HCT116 (cell line): ENCODE measurements at regions not wholly inside any gene's neighbourhood (a gene's known extent, or its start where the extent isn't known, plus 50 kb on each side); places are given as distances from the start of the nearest gene placed in this dataset.

Experiments used
- ATAC-seq: fragments of 200-7000 bp; cut with Tn5 transposase; 2 replicates; pipeline ENCODE4 v1.9.1; 2020; ENCODE audit warnings: mild to moderate bottlenecking, moderate library complexity
- BruUV-seq: library from RNA; stranded (reverse); fragments of 400-500 nt; replicated peaks from 2 replicates; lab custom pipeline; 2021; lab: Mats Ljungman, UMichigan
- CTCF ChIA-PET: fragments of 300-600 bp; sonication (Branson Sonifier 250); formaldehyde crosslinking; loops from one replicate; lab custom pipeline; 2021; ENCODE audit warnings: antibody characterized with exemption; lab: Charles Lee
- POLR2A ChIA-PET: fragments of 300-600, 350-600 bp; sonication (Branson Sonifier 250); formaldehyde crosslinking; loops from one replicate; lab custom pipeline; 2021; ENCODE audit warnings: antibody characterized with exemption; lab: Charles Lee
- RAD21 ChIA-PET, 2 experiments: fragments of 300-600 bp; sonication (Branson Sonifier 250); formaldehyde crosslinking; loops; one replicate each; lab custom pipeline; 2023; ENCODE audit warnings: low total read pairs in 2 of 2; ENCODE audit not compliant: uncharacterized antibody in 2 of 2, unreplicated experiment in 2 of 2, low non-redundant PET in 1 of 2; lab: Charles Lee
- DNase-seq: peaks from one replicate; pipeline ENCODE4 v3.0.0-alpha.2; 2010; ENCODE audit warnings: low read depth, low spot score
- H2AFZ ChIP-seq: fragments of 200-600 bp; shearing (Covaris generic), sonication (generic); 2 replicates; pipeline ENCODE4 v1.6.1; 2017; ENCODE audit warnings: low read depth, mixed run types, mixed read lengths, antibody characterized with exemption, low read length; ENCODE audit not compliant: poor library complexity, severe bottlenecking
- H3K27ac ChIP-seq: 2 replicates; pipeline ENCODE4 v1.5.1; 2012; ENCODE audit warnings: low read depth, low read length
- H3K27me3 ChIP-seq: fragments of 200-600 bp; sonication (generic); 2 replicates; pipeline ENCODE4 v1.6.1; 2016; ENCODE audit warnings: mixed run types, low read length, mixed read lengths; ENCODE audit not compliant: insufficient read depth
- H3K36me3 ChIP-seq, 2 experiments: fragments of 200-500 bp in 1 of 2; fragments of 200-600 bp in 1 of 2; sonication (Bioruptor generic) in 1 of 2; sonication (generic) in 1 of 2; 2 replicates each; pipeline versions ENCODE4 v1.5.1 to v1.6.1; 2014 to 2016; ENCODE audit warnings: low read length in 2 of 2, inconsistent platforms in 1 of 2, mixed read lengths in 1 of 2, mixed run types in 1 of 2; ENCODE audit not compliant: insufficient read depth in 2 of 2, control insufficient read depth in 1 of 2
- H3K4me1 ChIP-seq, 2 experiments: fragments of 200-600 bp in 1 of 2; sonication (generic) in 1 of 2; 2 replicates each; pipeline versions ENCODE4 v1.5.1 to v1.6.1; 2012 to 2017; ENCODE audit warnings: low read length in 2 of 2, inconsistent platforms in 1 of 2, mild to moderate bottlenecking in 1 of 2, mixed read lengths in 1 of 2, mixed run types in 1 of 2, moderate library complexity in 1 of 2; ENCODE audit not compliant: insufficient read depth in 2 of 2, control insufficient read depth in 1 of 2
- H3K4me2 ChIP-seq: fragments of 200-600 bp; sonication (generic); 2 replicates; pipeline ENCODE4 v1.6.1; 2017; ENCODE audit warnings: mixed run types, low read length, mixed read lengths
- H3K4me3 ChIP-seq, 2 experiments: fragments of 200-600 bp in 1 of 2; sonication (generic) in 1 of 2; replicated peaks in 1 of 2; 2 replicates each; pipeline ENCODE4 v1.5.1; 2011 to 2016; ENCODE audit warnings: low read length in 2 of 2, control low read depth in 1 of 2, low read depth in 1 of 2, mild to moderate bottlenecking in 1 of 2, mixed read lengths in 1 of 2, mixed run types in 1 of 2
- H3K79me2 ChIP-seq: fragments of 200-600 bp; sonication (generic); 2 replicates; pipeline ENCODE4 v1.6.1; 2017; ENCODE audit warnings: mild to moderate bottlenecking, mixed run types, low read length, moderate library complexity, mixed read lengths; ENCODE audit not compliant: insufficient read depth
- H3K9ac ChIP-seq: fragments of 200-600 bp; sonication (generic); 2 replicates; pipeline ENCODE4 v1.6.1; 2016; ENCODE audit warnings: low read length, mixed read lengths
- H3K9me2 ChIP-seq: fragments of 200-600 bp; sonication (generic), shearing (Covaris generic); 2 replicates; pipeline ENCODE4 v1.6.1; 2017; ENCODE audit warnings: mixed run types, mild to moderate bottlenecking, moderate library complexity; ENCODE audit not compliant: insufficient read depth
- H3K9me3 ChIP-seq, 2 experiments: fragments of 200-500 bp in 1 of 2; fragments of 200-600 bp in 1 of 2; sonication (Bioruptor generic) in 1 of 2; sonication (generic) in 1 of 2; 2 replicates each; pipeline ENCODE4 v1.6.1; 2014 to 2017; ENCODE audit warnings: low read length in 2 of 2, mixed read lengths in 2 of 2, inconsistent platforms in 1 of 2, low read depth in 1 of 2, mild to moderate bottlenecking in 1 of 2, mixed run types in 1 of 2, moderate library complexity in 1 of 2; ENCODE audit not compliant: control insufficient read depth in 1 of 2, insufficient read depth in 1 of 2
- H4K20me1 ChIP-seq: fragments of 200-600 bp; sonication (generic), shearing (Covaris generic); 2 replicates; pipeline ENCODE4 v1.6.1; 2017; ENCODE audit warnings: mixed run types, mild to moderate bottlenecking, moderate library complexity; ENCODE audit not compliant: insufficient read depth
- CBX3 ChIP-seq: IDR thresholded peaks from 2 replicates; pipeline ENCODE4 v1.6.1; 2012; ENCODE audit warnings: low read depth
- FOSL1 ChIP-seq: IDR thresholded peaks from 2 replicates; pipeline ENCODE4 v1.6.1; 2012; ENCODE audit warnings: low read depth
- POLR2AphosphoS5 ChIP-seq: IDR thresholded peaks from 2 replicates; pipeline ENCODE4 v1.6.1; 2011; ENCODE audit warnings: mild to moderate bottlenecking, low read depth, low read length, moderate library complexity
- SIN3A ChIP-seq: IDR thresholded peaks from 2 replicates; pipeline ENCODE4 v1.6.1; 2012; ENCODE audit warnings: low read depth
- intact Hi-C: fragments of 100-400 bp; cut with micrococcal nuclease; formaldehyde crosslinking; loops from 2 replicates; pipeline ENCODE4 v1.10.0; 2022
- TF ChIP-seq, protein P1 (sequence below): IDR thresholded peaks from 2 replicates; pipeline ENCODE4 v1.6.1; 2012

DNA sequence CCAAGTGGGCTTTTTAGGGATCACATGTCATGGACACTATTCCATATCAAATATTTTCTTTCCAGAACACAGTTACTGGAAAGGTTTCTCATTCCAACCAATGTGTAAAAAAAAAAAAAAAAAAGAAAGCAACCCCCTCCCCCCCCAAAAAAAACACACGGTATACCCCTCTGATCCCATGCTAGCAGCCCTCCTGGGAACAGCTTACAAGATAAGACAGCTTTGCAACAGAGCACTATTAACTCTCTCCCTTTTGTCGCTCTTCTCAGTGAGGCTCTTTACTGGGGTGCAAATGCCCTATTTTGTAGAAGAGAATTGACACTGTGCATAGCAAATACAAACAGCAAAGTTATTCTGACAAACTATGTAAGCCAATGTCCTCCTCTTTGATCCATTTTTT is 161.2 kb downstream of the NTMT2 start (continued):
- TF ChIP-seq POLR2AphosphoS5: no peak

DNA sequence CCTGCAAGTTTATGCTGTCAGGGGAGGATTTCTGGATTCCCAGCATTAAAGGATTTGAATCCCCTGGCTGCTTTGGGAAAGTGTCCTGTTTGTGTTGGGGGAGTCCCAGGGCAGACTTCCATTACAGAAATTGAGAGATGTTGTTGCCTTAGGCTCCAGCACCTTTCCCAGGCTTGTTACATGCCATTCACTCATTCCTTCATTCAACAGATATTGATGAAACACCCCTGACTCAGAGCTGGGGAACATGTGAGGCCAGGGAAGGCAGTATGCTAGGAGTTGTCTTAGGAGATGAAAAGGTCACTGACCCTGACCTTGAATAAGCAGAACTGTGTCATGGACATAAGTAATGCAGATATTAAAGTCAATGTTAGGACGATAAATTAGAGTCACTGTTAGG is 161.7 kb downstream of the NTMT2 start:
- CTCF ChIA-PET: no interaction called here
- Histone ChIP-seq H3K9me2 (no peaks in the 10 kb centered on the region), H3K36me3 (no peaks in the 10 kb centered on the region), H3K27ac (no peak overlapping the region), H3K27me3 (no peaks in the 10 kb centered on the region), H2AFZ (no peak overlapping the region), H3K9me3 (no peaks in the 10 kb centered on the region), H4K20me1 (no peaks in the 10 kb centered on the region), H3K4me3 (no peak overlapping the region), H3K79me2 (no peaks in the 10 kb centered on the region), H3K4me1 (no peaks in the 10 kb centered on the region), H3K9ac (no peak overlapping the region), H3K4me2 (no peak overlapping the region)
- BruUV-seq: no TSS peak
- POLR2A ChIA-PET: no interaction called here
- RAD21 ChIA-PET: no interaction called here
- intact Hi-C loops: no loop called here
- TF ChIP-seq, protein P1, sequence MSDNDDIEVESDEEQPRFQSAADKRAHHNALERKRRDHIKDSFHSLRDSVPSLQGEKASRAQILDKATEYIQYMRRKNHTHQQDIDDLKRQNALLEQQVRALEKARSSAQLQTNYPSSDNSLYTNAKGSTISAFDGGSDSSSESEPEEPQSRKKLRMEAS: no peak
- TF ChIP-seq SIN3A (no peak), FOSL1 (no peak), CBX3 (no peak)
- ATAC-seq (no peak), DNase-seq (no peak)

DNA sequence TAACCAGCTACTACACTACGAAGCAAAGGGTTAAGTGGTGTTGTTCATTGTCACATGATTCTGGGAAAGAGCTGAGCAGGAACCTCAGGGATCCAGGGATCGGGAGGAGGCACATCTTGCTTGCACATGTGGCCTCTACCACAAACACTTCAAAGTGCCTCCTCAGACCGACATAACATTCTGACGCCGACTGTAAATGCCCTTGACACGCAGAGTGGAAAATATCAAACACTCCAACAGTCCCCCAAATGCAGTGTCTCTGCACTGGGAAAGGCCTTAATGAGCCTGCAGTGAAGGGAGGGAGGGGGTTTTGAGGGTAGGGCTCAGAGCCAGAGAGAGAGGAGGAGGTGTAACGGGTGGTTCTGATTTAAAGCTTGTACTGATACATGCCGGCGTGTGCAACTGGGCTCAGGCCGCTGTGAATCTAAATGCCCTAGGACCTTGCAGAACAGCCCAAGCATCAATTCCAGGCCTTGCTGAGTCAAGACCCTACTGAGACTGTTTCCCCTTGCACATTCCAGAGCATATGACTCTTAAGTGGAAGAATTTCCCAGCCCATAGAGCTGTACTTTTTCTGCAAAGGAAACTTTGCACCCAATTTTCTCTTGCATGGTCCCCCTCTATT is 163.7 kb downstream of the NTMT2 start:
- no peaks in the 10 kb centered on the region for H3K79me2 ChIP-seq
- no peak overlapping the region for H2AFZ ChIP-seq
- no peaks in the 10 kb centered on the region for H3K4me1 ChIP-seq
- BruUV-seq: no TSS peak
- ChIA-PET RAD21 (no interaction called here), CTCF (no interaction called here), POLR2A (no interaction called here)
- H3K4me3 ChIP-seq: no peak overlapping the region
- no peak for TF ChIP-seq FOSL1
- intact Hi-C loops: no loop called here
- H3K27me3 ChIP-seq: no peaks in the 10 kb centered on the region
- H3K9me2 ChIP-seq: no peaks in the 10 kb centered on the region
- H4K20me1 ChIP-seq: no peaks in the 10 kb centered on the region
- H3K27ac ChIP-seq: no peak overlapping the region
- H3K4me2 ChIP-seq: no peak overlapping the region
- ATAC-seq (no peak), DNase-seq (no peak)
- H3K9ac ChIP-seq: no peak overlapping the region
- H3K36me3 ChIP-seq: no peaks in the 10 kb centered on the region
- H3K9me3 ChIP-seq: no peaks in the 10 kb centered on the region
